GM12872 (cell line): ENCODE measurements at regions not wholly inside any gene's neighbourhood (a gene's known extent, or its start where the extent isn't known, plus 50 kb on each side); places are given as distances from the start of the nearest gene placed in this dataset.

Experiments
- TF ChIP-seq, protein P1 (sequence below): IDR thresholded peaks from 3 replicates; pipeline ENCODE4 v1.5.1; 2011; ENCODE audit warnings: low read depth, mild to moderate bottlenecking, low read length, moderate library complexity; ENCODE audit not compliant: insufficient read depth

DNA sequence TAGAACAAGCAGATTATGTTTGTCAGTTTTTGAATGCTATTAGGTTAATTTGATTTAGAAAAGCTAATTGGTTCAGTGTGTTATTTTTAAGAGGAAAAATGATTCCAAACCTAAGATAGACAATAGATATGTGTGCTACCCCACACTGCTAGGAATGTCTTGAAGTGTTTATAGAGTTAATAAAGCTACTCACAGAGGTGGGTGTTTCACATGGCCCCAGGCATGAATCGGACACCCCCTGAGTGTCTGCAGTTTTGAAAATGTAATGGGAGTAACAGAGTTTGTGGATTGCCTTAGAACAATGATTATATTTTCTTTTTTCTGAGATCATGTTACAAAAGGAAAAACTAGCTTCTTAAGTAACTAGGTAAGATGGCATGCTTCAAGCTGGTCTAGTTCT, 348.3 kb downstream of the ADCYAP1 start:
- TF ChIP-seq, protein P1, sequence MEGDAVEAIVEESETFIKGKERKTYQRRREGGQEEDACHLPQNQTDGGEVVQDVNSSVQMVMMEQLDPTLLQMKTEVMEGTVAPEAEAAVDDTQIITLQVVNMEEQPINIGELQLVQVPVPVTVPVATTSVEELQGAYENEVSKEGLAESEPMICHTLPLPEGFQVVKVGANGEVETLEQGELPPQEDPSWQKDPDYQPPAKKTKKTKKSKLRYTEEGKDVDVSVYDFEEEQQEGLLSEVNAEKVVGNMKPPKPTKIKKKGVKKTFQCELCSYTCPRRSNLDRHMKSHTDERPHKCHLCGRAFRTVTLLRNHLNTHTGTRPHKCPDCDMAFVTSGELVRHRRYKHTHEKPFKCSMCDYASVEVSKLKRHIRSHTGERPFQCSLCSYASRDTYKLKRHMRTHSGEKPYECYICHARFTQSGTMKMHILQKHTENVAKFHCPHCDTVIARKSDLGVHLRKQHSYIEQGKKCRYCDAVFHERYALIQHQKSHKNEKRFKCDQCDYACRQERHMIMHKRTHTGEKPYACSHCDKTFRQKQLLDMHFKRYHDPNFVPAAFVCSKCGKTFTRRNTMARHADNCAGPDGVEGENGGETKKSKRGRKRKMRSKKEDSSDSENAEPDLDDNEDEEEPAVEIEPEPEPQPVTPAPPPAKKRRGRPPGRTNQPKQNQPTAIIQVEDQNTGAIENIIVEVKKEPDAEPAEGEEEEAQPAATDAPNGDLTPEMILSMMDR = no peak

DNA sequence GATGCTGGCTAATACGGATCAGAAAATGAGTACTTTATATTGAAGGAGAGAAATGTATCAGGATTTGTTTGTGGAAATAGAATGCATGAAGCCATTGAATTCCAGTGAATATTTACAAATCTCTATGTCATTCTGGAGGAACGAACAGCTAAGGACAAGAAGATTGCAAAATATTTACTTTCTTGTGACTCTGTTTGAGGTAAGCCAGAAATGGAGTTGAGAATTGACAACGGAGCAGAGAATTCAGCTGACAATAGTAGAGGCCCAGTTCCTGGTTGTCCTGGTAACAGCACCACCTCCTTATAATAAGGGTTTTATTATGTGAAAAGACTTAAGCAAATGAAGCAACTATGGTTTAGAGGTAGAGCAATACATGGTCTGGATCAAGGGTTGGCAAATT, 349.2 kb downstream of the ADCYAP1 start:
- TF ChIP-seq, protein P1 = no peak

DNA sequence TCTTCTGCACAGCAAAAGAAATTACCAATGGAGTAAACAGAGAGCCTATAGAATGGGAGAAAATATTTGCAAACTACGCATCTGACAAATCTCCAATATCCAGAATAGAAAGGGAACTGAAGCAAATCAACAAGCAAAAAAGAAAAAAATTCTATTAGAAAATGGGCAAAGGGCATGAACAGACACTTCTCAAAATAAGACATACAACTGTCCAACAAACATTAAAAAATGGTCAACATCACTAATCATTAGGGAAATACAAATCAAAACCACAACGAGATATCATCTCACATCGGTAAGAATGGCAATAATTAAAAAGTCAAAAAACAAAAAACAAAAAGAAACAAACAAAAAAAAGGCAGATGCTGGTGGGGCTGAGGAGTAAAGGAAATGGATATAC, 356.4 kb downstream of the ADCYAP1 start:
- TF ChIP-seq, protein P1 = no peak

DNA sequence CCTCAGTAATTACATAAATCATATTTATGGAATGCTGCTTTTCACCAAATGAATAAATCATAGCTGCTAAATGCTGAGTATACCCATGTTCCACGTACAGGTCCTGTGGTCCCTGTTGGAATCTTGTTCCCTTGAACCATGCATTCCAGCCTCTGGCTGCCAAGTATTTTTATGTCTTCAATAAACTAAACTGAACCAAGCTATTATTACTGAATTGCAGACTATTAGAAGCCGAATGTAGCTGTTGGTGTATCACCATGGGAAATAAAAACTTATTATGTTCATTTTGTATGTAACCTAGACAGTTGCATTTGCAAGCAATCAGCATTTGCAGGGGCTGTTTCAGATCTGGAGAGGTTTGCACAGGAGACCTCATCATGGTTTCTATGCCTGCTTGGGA, 362.4 kb downstream of the ADCYAP1 start:
- TF ChIP-seq, protein P1 = no peak

DNA sequence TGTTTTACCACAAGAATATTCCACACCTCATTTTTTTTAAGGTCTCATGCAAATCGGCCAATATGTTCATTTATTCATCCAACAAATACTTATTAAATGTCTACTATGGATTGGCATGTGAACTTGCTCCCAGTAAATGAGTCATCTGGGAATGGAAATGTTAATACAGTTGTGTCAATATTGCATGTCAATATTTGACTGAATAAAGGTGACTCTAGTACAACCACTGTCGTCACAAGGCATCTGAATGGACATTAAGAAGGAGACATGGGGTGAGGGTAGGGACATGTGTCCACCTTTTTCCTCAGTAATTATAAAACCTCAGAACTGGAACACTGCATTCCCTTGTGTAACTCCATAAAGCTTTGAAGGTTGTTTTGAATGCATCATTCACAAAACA, 365.4 kb downstream of the ADCYAP1 start:
- TF ChIP-seq, protein P1 = no peak

DNA sequence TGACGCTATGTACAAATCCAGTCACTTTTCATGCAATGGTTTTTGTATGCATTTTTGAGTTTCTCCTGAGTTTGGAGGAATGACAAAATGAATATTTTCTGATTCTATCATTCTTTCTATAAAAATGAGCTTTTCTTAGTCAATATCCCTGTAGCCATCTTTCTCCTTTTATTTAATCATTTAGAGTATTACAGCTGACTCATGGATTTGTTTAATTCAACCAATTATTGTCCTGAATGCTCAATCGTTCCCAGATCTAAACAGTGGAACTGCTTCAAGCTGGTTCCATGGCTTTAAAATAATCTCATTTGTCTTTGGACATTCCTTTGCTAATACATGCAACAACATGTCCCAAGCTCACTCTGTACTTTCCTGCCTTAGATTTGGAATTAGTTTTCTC, 368.8 kb downstream of the ADCYAP1 start:
- TF ChIP-seq, protein P1 = no peak

DNA sequence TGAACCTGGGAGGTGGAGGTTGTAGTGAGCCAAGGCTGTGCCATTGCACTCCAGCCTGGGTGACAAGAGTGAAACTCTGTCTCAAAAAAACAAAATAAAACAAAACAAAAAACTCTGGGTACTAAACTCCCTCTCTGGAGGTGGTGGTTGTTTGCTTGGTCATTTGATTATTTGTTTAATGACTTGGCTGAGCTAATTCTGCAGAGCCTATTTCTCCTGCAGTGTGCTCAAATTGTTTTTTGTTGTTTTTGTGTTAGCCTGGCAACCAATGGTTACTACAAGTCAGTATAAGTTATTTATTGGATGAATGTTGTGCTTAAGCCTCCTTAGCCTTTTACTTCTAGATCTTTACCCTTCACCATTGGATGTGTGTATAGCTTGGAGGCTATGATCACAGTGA, 387.5 kb downstream of the ADCYAP1 start:
- TF ChIP-seq, protein P1 = no peak

DNA sequence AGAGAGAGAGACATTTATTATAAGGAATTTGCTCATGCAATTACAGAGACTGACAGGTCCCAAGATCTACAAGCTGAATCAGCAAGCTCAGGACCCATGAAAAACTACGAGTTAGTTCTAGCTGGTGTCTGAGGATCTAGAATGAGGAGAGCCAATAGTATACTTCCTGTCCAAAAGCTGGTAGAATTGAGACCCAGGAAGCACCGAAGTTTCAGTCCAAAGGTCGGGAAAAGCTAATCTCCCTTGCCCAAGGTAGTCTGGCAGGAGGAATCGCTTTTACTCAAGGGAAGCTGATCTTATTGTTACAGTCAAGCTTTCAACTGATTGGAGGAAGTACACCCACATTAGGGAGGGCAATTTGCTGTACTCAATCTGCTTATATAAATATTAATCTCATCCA, 389.6 kb downstream of the ADCYAP1 start:
- TF ChIP-seq, protein P1 = no peak
